Activated naive CD8-positive, alpha-beta T cell treated with anti-CD3 and anti-CD28 coated beads, Interleukin-2, amount 50 U/mL, for 16 hours (primary cell): ENCODE measurements at regions not wholly inside any gene's neighbourhood (a gene's known extent, or its start where the extent isn't known, plus 50 kb on each side); places are given as distances from the start of the nearest gene placed in this dataset.
"Not testable (repeated sequence)": the region's sequence is repeated elsewhere in the genome, so short reads cannot be mapped to it uniquely, and the experiment has no call there.

ENCODE experiments used
- DNase-seq: peaks from one replicate; pipeline ENCODE4 v3.0.0-alpha.2; 2020; ENCODE audit warnings: low read depth, low spot score

GRCh38 chr12:46087916-46088439 lies 97.6 kb upstream of the SCAF11 start:
- DNase-seq: no peak

- no peak for DNase-seq
These were observed 94.6 kb upstream of the SCAF11 start for GRCh38 chr12:46084666-46085631.

- DNase-seq: no peak
These were observed 92.3 kb upstream of the SCAF11 start for GRCh38 chr12:46082490-46083200.

DNA sequence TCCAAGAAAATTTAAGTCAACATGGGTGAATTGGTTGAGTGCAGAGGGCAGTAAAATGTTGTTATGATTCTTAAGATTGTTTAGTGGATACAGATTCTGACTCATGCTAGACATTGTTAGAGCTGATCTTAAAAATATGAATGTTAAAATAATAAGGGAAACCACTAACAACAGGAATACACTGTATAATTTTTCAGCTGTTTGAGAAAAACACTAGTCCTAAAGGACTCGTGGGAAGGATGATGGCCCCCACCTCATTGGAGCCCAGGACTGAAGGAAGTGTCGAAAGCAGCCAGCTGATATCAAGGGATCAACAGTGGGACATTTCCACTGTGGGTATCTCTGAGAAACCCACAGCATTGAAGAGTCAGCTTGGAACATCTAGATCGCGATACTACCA lies 82.9 kb upstream of the SCAF11 start:
- no peak for DNase-seq

DNA sequence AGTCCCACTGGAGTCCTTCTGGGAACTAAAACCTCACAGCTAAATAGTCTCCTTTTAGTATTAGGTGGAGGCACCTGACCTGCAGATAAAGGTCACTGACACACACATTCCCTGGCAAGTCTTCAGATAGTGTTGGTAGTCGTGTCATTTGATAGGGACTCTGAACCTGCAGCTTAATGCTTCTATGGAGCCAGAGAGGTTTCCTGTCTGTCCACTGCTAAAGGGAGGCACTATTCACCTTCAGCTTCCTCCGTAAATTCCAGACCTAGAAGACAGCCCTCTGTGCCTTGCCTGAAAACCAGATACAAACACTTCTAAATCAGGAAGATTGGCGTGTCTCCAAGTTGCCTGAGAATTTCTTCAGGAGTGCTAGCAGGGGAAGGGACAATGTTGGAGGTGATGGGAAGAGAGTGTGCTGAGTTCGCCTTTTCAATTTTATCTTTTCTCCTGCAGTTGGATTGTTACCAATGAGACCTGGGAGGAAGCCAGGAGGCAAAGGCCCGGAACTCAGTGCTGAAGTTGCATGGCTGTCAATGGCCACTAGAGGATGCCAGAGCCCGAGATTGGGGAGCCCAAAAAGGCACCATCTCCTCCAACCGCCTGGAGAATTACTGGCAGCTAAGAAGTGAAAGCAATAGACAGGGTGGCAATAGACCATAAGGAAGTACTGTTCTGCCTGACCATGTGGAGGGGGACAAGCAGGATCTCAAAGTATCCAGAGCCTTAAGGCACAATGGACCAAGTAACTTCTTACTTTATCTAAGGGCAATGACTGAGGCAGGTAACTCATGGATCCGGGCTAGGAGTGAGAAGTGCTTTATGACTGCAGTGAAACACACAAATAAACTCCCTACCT lies 81.6 kb upstream of the SCAF11 start:
- DNase-seq: peak; percentile 33

- no peak for DNase-seq
These were observed 81.0 kb upstream of the SCAF11 start for GRCh38 chr12:46071335-46071734.

GRCh38 chr12:46067094-46067493 lies 76.7 kb upstream of the SCAF11 start:
- no peak for DNase-seq

DNA sequence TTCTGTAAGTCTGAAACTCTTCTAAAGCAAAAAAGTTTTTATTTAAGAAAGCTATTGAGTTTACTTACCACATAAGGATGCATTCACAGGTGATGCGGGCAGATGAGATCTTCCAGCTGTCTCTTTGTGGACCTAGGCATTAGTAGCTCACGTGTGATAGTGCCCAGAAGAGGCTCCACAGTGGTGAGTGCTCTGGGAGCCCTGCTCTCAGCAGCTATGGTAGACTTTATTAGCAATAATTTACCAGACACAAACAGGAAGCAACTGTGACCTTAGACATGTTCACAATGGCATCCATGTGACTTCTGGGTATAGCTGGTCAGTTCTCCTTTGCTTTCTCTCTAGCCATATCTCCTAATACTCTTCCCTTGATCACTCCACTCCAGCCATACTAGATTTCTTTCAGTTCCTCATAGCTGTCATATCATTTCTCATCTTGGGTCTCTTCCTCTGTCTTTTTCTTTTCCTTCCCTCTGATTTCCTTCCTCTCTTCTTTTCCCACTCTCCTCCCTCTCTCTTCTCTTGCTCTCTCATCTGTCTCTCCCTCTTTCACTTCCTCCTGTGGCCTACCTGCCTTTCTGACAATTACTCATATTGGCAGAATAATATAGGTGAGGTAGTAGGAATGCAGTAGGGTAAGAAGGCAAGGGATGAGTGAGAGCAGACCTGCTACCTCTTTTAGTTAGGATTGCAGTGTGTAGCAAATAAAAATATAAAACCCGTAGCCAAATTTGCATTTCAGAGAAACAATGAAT lies 75.2 kb upstream of the SCAF11 start:
- DNase-seq: no peak

GRCh38 chr12:46064548-46064947 lies 74.2 kb upstream of the SCAF11 start:
- no peak for DNase-seq

GRCh38 chr12:46058697-46059096 lies 68.3 kb upstream of the SCAF11 start:
- not testable (repeated sequence) for DNase-seq

DNA sequence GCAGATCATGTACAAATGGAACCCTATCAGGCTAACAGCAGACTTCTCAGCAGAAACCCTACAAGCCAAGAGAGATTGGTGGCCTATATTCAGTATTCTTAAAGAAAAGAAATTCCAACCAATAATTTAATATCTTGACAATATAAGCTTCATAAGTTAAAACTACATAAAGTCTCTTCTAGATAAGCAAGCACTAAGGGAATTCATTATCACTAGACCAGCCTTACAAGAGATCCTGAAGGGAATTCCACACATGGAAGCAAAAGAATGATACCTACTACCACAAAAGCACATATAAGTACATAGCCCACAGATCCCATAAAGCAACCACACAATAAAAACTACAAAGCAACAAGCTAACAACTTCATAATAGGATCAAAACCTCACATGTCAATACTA lies 60.4 kb upstream of the SCAF11 start:
- DNase-seq: no peak

GRCh38 chr12:46049665-46050064 lies 59.3 kb upstream of the SCAF11 start:
- DNase-seq: no peak

DNA sequence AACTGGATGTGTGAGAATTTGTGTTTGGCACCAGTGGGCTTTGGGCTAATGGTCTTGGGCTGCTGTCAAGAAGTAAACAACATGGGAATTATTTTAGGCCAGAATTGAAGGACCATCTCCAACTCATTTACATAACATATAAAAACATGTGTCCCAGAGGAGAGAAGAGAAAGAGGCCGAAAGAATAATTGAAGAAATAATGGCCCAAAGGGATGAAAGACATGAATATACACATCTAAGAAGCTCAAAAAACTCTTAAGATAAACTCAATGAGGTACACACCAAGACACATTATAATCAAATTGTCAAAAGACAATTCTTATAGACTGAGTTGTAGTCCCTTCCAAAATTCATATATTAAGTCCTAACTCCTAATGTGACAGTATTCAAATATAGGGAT lies 56.1 kb upstream of the SCAF11 start:
- DNase-seq: no peak

DNA sequence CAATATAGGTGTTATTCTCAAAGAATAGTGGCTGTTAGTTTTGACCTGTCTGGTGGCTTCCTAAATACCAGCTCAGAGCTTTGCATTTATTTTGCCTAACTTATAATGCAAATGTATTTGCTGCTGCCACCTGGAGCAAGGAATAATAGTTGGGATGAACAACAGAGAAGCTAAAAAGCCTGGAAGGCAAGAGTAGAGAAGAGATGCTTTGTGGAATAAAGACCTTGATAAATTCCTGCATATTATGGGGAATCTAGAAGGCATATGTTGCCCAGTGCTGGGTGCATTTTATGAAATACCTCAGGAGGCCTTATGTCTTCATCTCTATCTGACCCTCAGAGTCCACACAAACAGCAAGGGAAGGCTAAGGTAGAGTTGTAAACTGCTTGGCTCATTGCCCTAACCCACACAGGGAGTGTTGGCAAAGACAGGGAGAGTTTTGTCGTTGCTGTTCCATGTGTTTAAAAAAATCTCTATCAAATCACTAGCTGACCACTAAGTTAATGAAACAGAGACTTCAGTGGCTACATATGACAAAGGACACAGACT lies 53.7 kb upstream of the SCAF11 start:
- no peak for DNase-seq
